DOHH2 (cell line): ENCODE measurements at regions not wholly inside any gene's neighbourhood (a gene's known extent, or its start where the extent isn't known, plus 50 kb on each side); places are given as distances from the start of the nearest gene placed in this dataset.

Experiments used
- H3F3A ChIP-seq: fragments of 200-600 bp; sonication (generic), shearing (Covaris generic); 2 replicates; pipeline ENCODE4 v1.6.0; 2016; ENCODE audit warnings: antibody characterized with exemption, mild to moderate bottlenecking; ENCODE audit not compliant: control insufficient read depth, insufficient read depth
- H3K27ac ChIP-seq: fragments of 200-600 bp; sonication (generic); 2 replicates; pipeline ENCODE4 v1.5.1; 2014; ENCODE audit warnings: low read depth, mild to moderate bottlenecking, low read length, moderate library complexity
- H3K27me3 ChIP-seq: fragments of 200-600 bp; sonication (generic); 2 replicates; pipeline ENCODE4 v1.6.1; 2014; ENCODE audit warnings: mild to moderate bottlenecking, low read length, mixed read lengths; ENCODE audit not compliant: control insufficient read depth
- H3K36me3 ChIP-seq: fragments of 200-600 bp; sonication (generic); 2 replicates; pipeline ENCODE4 v1.6.1; 2014; ENCODE audit warnings: mild to moderate bottlenecking, low read length, moderate library complexity, mixed read lengths; ENCODE audit not compliant: control insufficient read depth
- H3K4me1 ChIP-seq: fragments of 200-600 bp; sonication (generic); 2 replicates; pipeline ENCODE4 v1.6.1; 2014; ENCODE audit warnings: mild to moderate bottlenecking, low read length, mixed read lengths; ENCODE audit not compliant: control insufficient read depth
- H3K4me2 ChIP-seq: fragments of 200-600 bp; sonication (generic); 2 replicates; pipeline ENCODE4 v1.6.0; 2014; ENCODE audit warnings: mild to moderate bottlenecking, low read length, moderate library complexity
- H3K4me3 ChIP-seq: fragments of 200-600 bp; sonication (generic); 2 replicates; pipeline ENCODE4 v1.5.1; 2014; ENCODE audit warnings: mild to moderate bottlenecking, low read length, mixed read lengths
- H3K79me2 ChIP-seq: fragments of 200-600 bp; sonication (generic); 2 replicates; pipeline ENCODE4 v1.6.1; 2014; ENCODE audit warnings: mild to moderate bottlenecking, low read length, mixed read lengths; ENCODE audit not compliant: control insufficient read depth
- H3K9me2 ChIP-seq: fragments of 200-600 bp; sonication (generic); replicated peaks from 2 replicates; pipeline ENCODE4 v1.6.1; 2014; ENCODE audit warnings: mild to moderate bottlenecking, low read length, mixed read lengths; ENCODE audit not compliant: control insufficient read depth
- H3K9me3 ChIP-seq: fragments of 200-600 bp; sonication (generic); 2 replicates; pipeline ENCODE4 v1.6.1; 2014; ENCODE audit warnings: antibody characterized with exemption, low read length, mixed read lengths; ENCODE audit not compliant: control insufficient read depth, insufficient read depth
- H4K20me1 ChIP-seq: fragments of 200-600 bp; sonication (generic); 2 replicates; pipeline ENCODE4 v1.6.0; 2014; ENCODE audit warnings: low read depth, mild to moderate bottlenecking, antibody characterized with exemption, low read length, moderate library complexity; ENCODE audit not compliant: control insufficient read depth, insufficient read depth
- CTCF ChIP-seq: fragments of 200-600 bp; sonication (generic); IDR thresholded peaks from one replicate; pipeline ENCODE4 v1.5.1; 2014; ENCODE audit warnings: antibody characterized with exemption, mild to moderate bottlenecking, low read depth, low read length; ENCODE audit not compliant: poor library complexity, severe bottlenecking
- EZH2phosphoT487 ChIP-seq: fragments of 200-600 bp; sonication (generic); IDR thresholded peaks from 2 replicates; pipeline ENCODE4 v1.6.1; 2017; ENCODE audit warnings: borderline replicate concordance, mild to moderate bottlenecking, antibody characterized with exemption, low read length, moderate library complexity, mixed read lengths

- no peaks in the 10 kb centered on the region for H3K4me1 ChIP-seq
- TF ChIP-seq CTCF: no peak
- TF ChIP-seq EZH2phosphoT487: no peak
- no peak overlapping the region for H3K27ac ChIP-seq
- H3K4me3 ChIP-seq: no peak overlapping the region
- no peak overlapping the region for H3K4me2 ChIP-seq
- H3K27me3 ChIP-seq: no peaks in the 10 kb centered on the region
- no peaks in the 10 kb centered on the region for H3K79me2 ChIP-seq
- H4K20me1 ChIP-seq: no peaks in the 10 kb centered on the region
- no peaks in the 10 kb centered on the region for H3F3A ChIP-seq
- no peaks in the 10 kb centered on the region for H3K9me3 ChIP-seq
- no peaks in the 10 kb centered on the region for H3K36me3 ChIP-seq
- no peaks in the 10 kb centered on the region for H3K9me2 ChIP-seq
Observed at GRCh38 chr16:76796978-76797377, 394.0 kb upstream of the MON1B start.

- H3K27ac ChIP-seq: no peak overlapping the region
- no peaks in the 10 kb centered on the region for H3K79me2 ChIP-seq
Observed at GRCh38 chr16:76797457-76797856, 393.5 kb upstream of the MON1B start.

GRCh38 chr16:76800196-76800595, 390.8 kb upstream of the MON1B start:
- H4K20me1 ChIP-seq: no peaks in the 10 kb centered on the region
- no peaks in the 10 kb centered on the region for H3K79me2 ChIP-seq
- no peaks in the 10 kb centered on the region for H3K36me3 ChIP-seq
- no peak for TF ChIP-seq CTCF
- TF ChIP-seq EZH2phosphoT487: no peak
- no peaks in the 10 kb centered on the region for H3K9me3 ChIP-seq
- no peak overlapping the region for H3K4me2 ChIP-seq
- no peaks in the 10 kb centered on the region for H3K27me3 ChIP-seq
- no peak overlapping the region for H3K27ac ChIP-seq
- no peaks in the 10 kb centered on the region for H3K4me1 ChIP-seq
- H3F3A ChIP-seq: no peaks in the 10 kb centered on the region
- no peak overlapping the region for H3K4me3 ChIP-seq
- H3K9me2 ChIP-seq: no peaks in the 10 kb centered on the region

More at GRCh38 chr16:76797457-76797856, 393.5 kb upstream of the MON1B start:
- H3K27me3 ChIP-seq: no peaks in the 10 kb centered on the region
- H3K9me2 ChIP-seq: no peaks in the 10 kb centered on the region
- H3K4me2 ChIP-seq: no peak overlapping the region
- no peaks in the 10 kb centered on the region for H4K20me1 ChIP-seq
- no peaks in the 10 kb centered on the region for H3K36me3 ChIP-seq
- H3K9me3 ChIP-seq: no peaks in the 10 kb centered on the region
- TF ChIP-seq CTCF: no peak
- no peak for TF ChIP-seq EZH2phosphoT487
- no peaks in the 10 kb centered on the region for H3K4me1 ChIP-seq
- no peaks in the 10 kb centered on the region for H3F3A ChIP-seq
- H3K4me3 ChIP-seq: no peak overlapping the region

- no peaks in the 10 kb centered on the region for H3K4me1 ChIP-seq
- H4K20me1 ChIP-seq: no peaks in the 10 kb centered on the region
- no peaks in the 10 kb centered on the region for H3F3A ChIP-seq
- H3K4me3 ChIP-seq: no peak overlapping the region
- no peaks in the 10 kb centered on the region for H3K9me3 ChIP-seq
- no peaks in the 10 kb centered on the region for H3K36me3 ChIP-seq
- no peak overlapping the region for H3K4me2 ChIP-seq
- H3K27me3 ChIP-seq: no peaks in the 10 kb centered on the region
- H3K9me2 ChIP-seq: no peaks in the 10 kb centered on the region
- no peaks in the 10 kb centered on the region for H3K79me2 ChIP-seq
- TF ChIP-seq CTCF (no peak), EZH2phosphoT487 (no peak)
- H3K27ac ChIP-seq: no peak overlapping the region
Observed at GRCh38 chr16:76801357-76801756, 389.6 kb upstream of the MON1B start.
